MM.1S (cell line): ENCODE measurements at regions not wholly inside any gene's neighbourhood (a gene's known extent, or its start where the extent isn't known, plus 50 kb on each side); places are given as distances from the start of the nearest gene placed in this dataset.

Experiments used
- DNase-seq: peaks from one replicate; pipeline ENCODE4 v3.0.0-alpha.2; 2015
- H2AFZ ChIP-seq: fragments of 300-600 bp; sonication (generic); 2 replicates; pipeline ENCODE4 v1.6.0; 2016; ENCODE audit warnings: antibody characterized with exemption, low read length
- H3F3A ChIP-seq: fragments of 300-600 bp; sonication (generic); 2 replicates; pipeline ENCODE4 v1.6.1; 2016; ENCODE audit warnings: mild to moderate bottlenecking, antibody characterized with exemption, low read length, moderate library complexity, mixed read lengths; ENCODE audit not compliant: insufficient read depth
- H3K27ac ChIP-seq: fragments of 300-600 bp; sonication (generic); 2 replicates; pipeline ENCODE4 v1.5.1; 2016; ENCODE audit warnings: mild to moderate bottlenecking, low read length
- H3K27me3 ChIP-seq: fragments of 300-600 bp; sonication (generic); replicated peaks from 2 replicates; pipeline ENCODE4 v1.6.0; 2016; ENCODE audit warnings: low read length; ENCODE audit not compliant: insufficient read depth
- H3K36me3 ChIP-seq: fragments of 300-600 bp; sonication (generic); replicated peaks from 2 replicates; pipeline ENCODE4 v1.6.1; 2016; ENCODE audit warnings: mild to moderate bottlenecking, low read length, mixed read lengths; ENCODE audit not compliant: insufficient read depth
- H3K4me1 ChIP-seq: fragments of 300-600 bp; sonication (generic); 2 replicates; pipeline ENCODE4 v1.6.1; 2016; ENCODE audit warnings: low read length, mixed read lengths
- H3K4me2 ChIP-seq: fragments of 300-600 bp; sonication (generic); 2 replicates; pipeline ENCODE4 v1.6.0; 2016; ENCODE audit warnings: low read depth, low read length
- H3K4me3 ChIP-seq: fragments of 300-600 bp; sonication (generic); 2 replicates; pipeline ENCODE4 v1.5.1; 2016; ENCODE audit warnings: low read length, mixed read lengths
- H3K79me2 ChIP-seq: fragments of 300-600 bp; sonication (generic); 2 replicates; pipeline ENCODE4 v1.6.1; 2016; ENCODE audit warnings: mixed run types, low read length, mixed read lengths
- H3K9ac ChIP-seq: fragments of 300-600 bp; sonication (generic); 2 replicates; pipeline ENCODE4 v1.6.1; 2016; ENCODE audit warnings: low read length, mixed read lengths
- H3K9me2 ChIP-seq: fragments of 300-600 bp; sonication (generic); replicated peaks from 2 replicates; pipeline ENCODE4 v1.6.1; 2016; ENCODE audit warnings: mild to moderate bottlenecking, low read length, mixed read lengths; ENCODE audit not compliant: insufficient read depth
- H3K9me3 ChIP-seq: fragments of 300-600 bp; sonication (generic); replicated peaks from 2 replicates; pipeline ENCODE4 v1.6.1; 2016; ENCODE audit warnings: mild to moderate bottlenecking, low read length, mixed read lengths; ENCODE audit not compliant: insufficient read depth
- H4K20me1 ChIP-seq: fragments of 300-600 bp; sonication (generic); 2 replicates; pipeline ENCODE4 v1.6.1; 2016; ENCODE audit warnings: mild to moderate bottlenecking, low read length, moderate library complexity, mixed read lengths; ENCODE audit not compliant: insufficient read depth
- EZH2 ChIP-seq: fragments of 300-600 bp; sonication (generic); optimal IDR thresholded peaks from 2 replicates; pipeline ENCODE3; 2017; ENCODE audit warnings: low read depth, mild to moderate bottlenecking, antibody characterized with exemption, low read length, mixed read lengths
- EZH2phosphoT487 ChIP-seq: fragments of 300-600 bp; sonication (generic); IDR thresholded peaks from 2 replicates; pipeline ENCODE4 v1.6.1; 2018; ENCODE audit warnings: antibody characterized with exemption, low read length
- TF ChIP-seq, protein P1 (sequence below): fragments of 300-600 bp; sonication (generic); IDR thresholded peaks from 2 replicates; pipeline ENCODE4 v1.5.1; 2016; ENCODE audit warnings: antibody characterized with exemption, low read length, mixed read lengths

DNA sequence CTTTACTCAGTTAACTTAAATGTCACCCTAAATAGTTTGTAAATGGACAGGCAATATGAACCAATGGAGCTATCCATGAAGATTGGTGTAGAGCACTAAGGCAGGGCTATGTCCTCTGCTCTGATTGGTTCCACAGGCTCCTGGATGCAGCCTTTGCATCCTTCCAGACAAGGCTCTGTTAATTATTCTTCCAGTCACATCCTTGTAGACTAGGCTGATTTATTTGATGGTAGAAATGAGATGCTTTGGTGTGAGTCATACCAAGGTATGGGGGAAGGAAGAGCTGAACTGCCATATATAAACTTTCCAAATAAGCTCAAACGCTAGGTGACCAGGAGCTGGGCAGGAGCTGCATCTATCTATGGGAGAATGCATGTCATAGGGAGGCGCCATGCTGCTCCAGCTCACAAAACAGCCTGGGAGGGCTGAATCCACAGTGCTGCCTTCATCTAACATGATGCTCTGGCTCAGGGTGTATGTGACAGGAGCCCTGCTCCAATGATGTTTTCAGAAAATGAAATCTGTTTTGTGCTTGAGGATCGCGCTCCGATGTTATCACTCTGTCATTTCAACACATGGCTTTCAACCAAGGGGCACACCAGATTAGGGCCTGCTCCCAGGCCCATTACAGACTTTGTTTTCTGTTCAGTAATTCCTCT is 818.0 kb upstream of the ZNF608 start:
- no peak for DNase-seq
- no peak overlapping the region for H2AFZ ChIP-seq
- no peak for TF ChIP-seq EZH2
- no peak for TF ChIP-seq EZH2phosphoT487
- TF ChIP-seq, protein P1, sequence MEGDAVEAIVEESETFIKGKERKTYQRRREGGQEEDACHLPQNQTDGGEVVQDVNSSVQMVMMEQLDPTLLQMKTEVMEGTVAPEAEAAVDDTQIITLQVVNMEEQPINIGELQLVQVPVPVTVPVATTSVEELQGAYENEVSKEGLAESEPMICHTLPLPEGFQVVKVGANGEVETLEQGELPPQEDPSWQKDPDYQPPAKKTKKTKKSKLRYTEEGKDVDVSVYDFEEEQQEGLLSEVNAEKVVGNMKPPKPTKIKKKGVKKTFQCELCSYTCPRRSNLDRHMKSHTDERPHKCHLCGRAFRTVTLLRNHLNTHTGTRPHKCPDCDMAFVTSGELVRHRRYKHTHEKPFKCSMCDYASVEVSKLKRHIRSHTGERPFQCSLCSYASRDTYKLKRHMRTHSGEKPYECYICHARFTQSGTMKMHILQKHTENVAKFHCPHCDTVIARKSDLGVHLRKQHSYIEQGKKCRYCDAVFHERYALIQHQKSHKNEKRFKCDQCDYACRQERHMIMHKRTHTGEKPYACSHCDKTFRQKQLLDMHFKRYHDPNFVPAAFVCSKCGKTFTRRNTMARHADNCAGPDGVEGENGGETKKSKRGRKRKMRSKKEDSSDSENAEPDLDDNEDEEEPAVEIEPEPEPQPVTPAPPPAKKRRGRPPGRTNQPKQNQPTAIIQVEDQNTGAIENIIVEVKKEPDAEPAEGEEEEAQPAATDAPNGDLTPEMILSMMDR = no peak
- H3K36me3 ChIP-seq = no peaks in the 10 kb centered on the region
- no peaks in the 10 kb centered on the region for H3F3A ChIP-seq
- no peaks in the 10 kb centered on the region for H3K79me2 ChIP-seq
- H3K9me2 ChIP-seq = no peaks in the 10 kb centered on the region
- H3K27ac ChIP-seq = no peak overlapping the region
- H3K4me3 ChIP-seq = no peak overlapping the region
- H3K4me1 ChIP-seq = no peaks in the 10 kb centered on the region
- no peak overlapping the region for H3K4me2 ChIP-seq
- no peaks in the 10 kb centered on the region for H3K27me3 ChIP-seq
- H4K20me1 ChIP-seq = no peaks in the 10 kb centered on the region
- H3K9me3 ChIP-seq = no peaks in the 10 kb centered on the region
- H3K9ac ChIP-seq = no peak overlapping the region

DNA sequence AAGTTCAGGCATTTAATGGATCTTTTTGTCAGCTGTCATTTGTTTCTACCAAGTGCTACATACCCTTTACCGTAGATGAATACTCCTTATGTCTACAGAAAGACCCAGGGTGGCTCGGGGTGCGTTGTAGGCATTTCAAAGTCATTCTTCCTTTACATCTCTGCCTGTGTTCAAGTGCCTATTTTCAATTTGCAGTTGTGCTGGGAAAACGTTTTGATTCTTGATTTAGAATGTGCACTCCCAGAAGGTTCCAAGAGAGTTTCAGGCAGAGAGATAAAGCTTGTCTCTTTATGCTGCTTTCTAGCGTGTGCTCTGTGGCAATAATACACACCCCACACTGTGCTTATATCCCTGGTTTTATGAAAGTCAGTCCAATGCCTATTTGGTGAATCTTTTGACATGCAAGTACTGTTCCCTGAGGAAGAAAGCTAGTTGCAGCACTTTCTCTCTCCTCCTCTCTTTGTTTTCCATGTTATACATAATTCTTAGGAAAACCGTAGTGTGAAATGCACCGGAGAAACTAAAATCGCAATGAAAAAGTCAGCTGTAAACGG is 828.1 kb upstream of the ZNF608 start:
- TF ChIP-seq EZH2 (no peak), EZH2phosphoT487 (no peak)
- TF ChIP-seq, protein P1 = no peak
- H3K79me2 ChIP-seq = no peaks in the 10 kb centered on the region
- H3K4me2 ChIP-seq = no peak overlapping the region
- H2AFZ ChIP-seq = no peak overlapping the region
- H3K27ac ChIP-seq = no peak overlapping the region
- H3K36me3 ChIP-seq = no peaks in the 10 kb centered on the region
- H3F3A ChIP-seq = no peaks in the 10 kb centered on the region
- H4K20me1 ChIP-seq = no peaks in the 10 kb centered on the region
- DNase-seq = no peak
- H3K9me2 ChIP-seq = no peaks in the 10 kb centered on the region
- no peaks in the 10 kb centered on the region for H3K27me3 ChIP-seq
- no peaks in the 10 kb centered on the region for H3K9me3 ChIP-seq
- H3K4me3 ChIP-seq = no peak overlapping the region
- H3K9ac ChIP-seq = no peak overlapping the region
- no peaks in the 10 kb centered on the region for H3K4me1 ChIP-seq

DNA sequence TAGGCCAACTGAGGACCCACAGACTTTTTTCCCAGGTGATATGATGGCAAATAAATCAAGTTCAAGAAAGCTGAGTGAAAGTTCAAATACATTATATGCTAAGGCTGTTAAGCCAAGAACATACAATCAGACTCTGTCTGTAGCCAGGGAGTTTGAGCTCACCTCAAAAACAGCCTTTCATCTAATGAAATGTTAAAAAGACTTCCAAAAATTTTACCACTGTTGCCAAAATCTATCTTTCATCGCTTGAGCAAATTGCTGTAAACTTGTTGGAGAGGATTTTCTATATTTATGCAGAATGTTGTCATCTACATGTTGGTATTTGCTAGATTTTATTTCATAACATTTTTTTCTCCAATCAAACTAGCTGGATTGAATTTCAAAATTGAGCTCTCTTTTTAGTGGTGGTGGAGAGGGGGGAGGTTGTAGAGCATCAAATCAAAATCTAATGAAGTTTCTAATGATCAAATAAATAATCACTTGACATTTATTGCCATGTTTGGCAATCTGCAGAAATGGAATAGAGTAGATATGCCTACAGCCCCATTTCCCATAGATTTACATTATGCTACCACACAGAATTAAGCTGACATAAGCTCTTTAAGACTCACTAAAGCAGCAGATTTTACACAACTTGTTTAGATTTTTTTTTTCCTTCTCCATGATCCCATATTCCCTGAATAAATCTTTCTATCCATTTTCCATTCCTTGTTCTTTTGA is 828.9 kb upstream of the ZNF608 start:
- H3K4me1 ChIP-seq = no peaks in the 10 kb centered on the region
- H3K27ac ChIP-seq = no peak overlapping the region
- no peaks in the 10 kb centered on the region for H3K9me2 ChIP-seq
- no peaks in the 10 kb centered on the region for H3F3A ChIP-seq
- no peak for DNase-seq
- H2AFZ ChIP-seq = no peak overlapping the region
- H4K20me1 ChIP-seq = no peaks in the 10 kb centered on the region
- H3K4me2 ChIP-seq = no peak overlapping the region
- TF ChIP-seq, protein P1 = no peak
- TF ChIP-seq EZH2 (no peak), EZH2phosphoT487 (no peak)
- no peak overlapping the region for H3K9ac ChIP-seq
- no peaks in the 10 kb centered on the region for H3K27me3 ChIP-seq
- no peaks in the 10 kb centered on the region for H3K9me3 ChIP-seq
- no peak overlapping the region for H3K4me3 ChIP-seq
- H3K79me2 ChIP-seq = no peaks in the 10 kb centered on the region
- no peaks in the 10 kb centered on the region for H3K36me3 ChIP-seq
